Breast epithelium (tissue), 4 donors: ENCODE measurements at regions not wholly inside any gene's neighbourhood (a gene's known extent, or its start where the extent isn't known, plus 50 kb on each side); places are given as distances from the start of the nearest gene placed in this dataset.

Source experiments
- DNase-seq, 2 donors: peaks; one replicate each; pipeline ENCODE4 v3.0.0-alpha.2; 2019; ENCODE audit warnings: low spot score in 2 of 2
- H3K27ac ChIP-seq, 2 donors: fragments of 200-600 bp; sonication (generic) in 1 of 2; one replicate each; pipeline ENCODE4 v1.5.1; 2016 to 2019; ENCODE audit warnings: mild to moderate bottlenecking in 1 of 2
- H3K27me3 ChIP-seq, 2 donors: fragments of 200-600 bp; sonication (generic) in 1 of 2; one replicate each; pipeline versions ENCODE4 v1.5.1 to v1.6.0; 2017 to 2019; ENCODE audit warnings: control low read depth in 1 of 2, mild to moderate bottlenecking in 1 of 2
- H3K36me3 ChIP-seq: fragments of 200-600 bp; one replicate; pipeline ENCODE4 v1.5.1; 2019
- H3K4me1 ChIP-seq, 2 donors: fragments of 200-600 bp; sonication (generic); one replicate each; pipeline ENCODE4 v1.5.1; 2016 to 2019; ENCODE audit warnings: control low read depth in 1 of 2
- H3K4me3 ChIP-seq, 3 donors: fragments of 200-600 bp; sonication (generic); 1 replicate in 2 of 3; 2 replicates in 1 of 3; pipeline ENCODE4 v1.5.1; 2016 to 2019; ENCODE audit warnings: mild to moderate bottlenecking in 3 of 3, moderate library complexity in 2 of 3
- H3K9me3 ChIP-seq, 2 donors: fragments of 200-600 bp; sonication (generic) in 1 of 2; one replicate each; pipeline ENCODE4 v1.5.1; 2016 to 2019; ENCODE audit warnings: control low read depth in 1 of 2
- CTCF ChIP-seq, 3 donors: fragments of 450-650 bp; IDR thresholded peaks; one replicate each; pipeline ENCODE4 v1.5.1; 2016 to 2017; ENCODE audit warnings: antibody characterized with exemption in 3 of 3, mild to moderate bottlenecking in 3 of 3, moderate library complexity in 3 of 3
- POLR2A ChIP-seq: fragments of 450-650 bp; IDR thresholded peaks from one replicate; pipeline ENCODE4 v1.6.1; 2016; ENCODE audit warnings: antibody characterized with exemption, mild to moderate bottlenecking, moderate library complexity
- POLR2AphosphoS5 ChIP-seq, 3 donors: sonication (generic); formaldehyde crosslinking; IDR thresholded peaks; one replicate each; pipeline ENCODE4 v1.6.1; 2017; ENCODE audit warnings: antibody characterized with exemption in 3 of 3
- intact Hi-C: fragments of 100-400 bp; cut with DNase I; formaldehyde crosslinking; loops from one replicate; pipeline ENCODE4 v1.15.1; 2023; ENCODE audit warnings: low total_unique reads

GRCh38 chr11:39683951-39684554 is 1775.4 kb downstream of the LRRC4C start:
- no peak overlapping the region for H3K27ac ChIP-seq
- TF ChIP-seq POLR2A: no peak
- TF ChIP-seq POLR2AphosphoS5 (IDR thresholded peaks at IDR 0.05): no peak
- TF ChIP-seq CTCF (IDR thresholded peaks at IDR 0.05): no peak

GRCh38 chr11:39683288-39683950 is 1776.0 kb downstream of the LRRC4C start:
- TF ChIP-seq POLR2AphosphoS5 (IDR thresholded peaks at IDR 0.05) (no peak), POLR2A (no peak), CTCF (IDR thresholded peaks at IDR 0.05) (no peak)
- Histone ChIP-seq H3K36me3 (no peaks in the 10 kb centered on the region), H3K9me3 (peaks cover 6 to 15% of the 10 kb centered on the region in 2 donors), H3K4me1 (no peaks in the 10 kb centered on the region), H3K27ac (no peak overlapping the region), H3K4me3 (no peak overlapping the region), H3K27me3 (no peaks in the 10 kb centered on the region)
- intact Hi-C loops: loop anchor here (5.0 kb wide), 1 partner anchor 926 kb away; no protein-coding TSS in a partner anchor
- DNase-seq: no peak

More at GRCh38 chr11:39683951-39684554, 1775.4 kb downstream of the LRRC4C start:
- Histone ChIP-seq H3K4me3 (no peak overlapping the region), H3K9me3 (peaks cover 6 to 15% of the 10 kb centered on the region in 2 donors), H3K4me1 (no peaks in the 10 kb centered on the region), H3K36me3 (no peaks in the 10 kb centered on the region), H3K27me3 (no peaks in the 10 kb centered on the region)
- no peak for DNase-seq
- intact Hi-C loops: loop anchor here (5.0 kb wide), 1 partner anchor 927 kb away; no protein-coding TSS in a partner anchor

GRCh38 chr11:39681428-39681827 is 1778.0 kb downstream of the LRRC4C start:
- no peaks in the 10 kb centered on the region for H3K36me3 ChIP-seq
- intact Hi-C loops: loop anchor here (5.0 kb wide), 1 partner anchor 924 kb away; no protein-coding TSS in a partner anchor
- H3K9me3 ChIP-seq: peaks cover 6 to 15% of the 10 kb centered on the region in 2 donors
- no peak overlapping the region for H3K4me3 ChIP-seq
- TF ChIP-seq POLR2AphosphoS5 (IDR thresholded peaks at IDR 0.05) (no peak), CTCF (IDR thresholded peaks at IDR 0.05) (no peak), POLR2A (no peak)
- DNase-seq: no peak
- H3K27me3 ChIP-seq: no peaks in the 10 kb centered on the region
- H3K4me1 ChIP-seq: no peaks in the 10 kb centered on the region
- no peak overlapping the region for H3K27ac ChIP-seq

- H3K27ac ChIP-seq: no peak overlapping the region
- DNase-seq: no peak
- no peak for TF ChIP-seq POLR2A
- TF ChIP-seq CTCF (IDR thresholded peaks at IDR 0.05): no peak
- no peak for TF ChIP-seq POLR2AphosphoS5 (IDR thresholded peaks at IDR 0.05)
- intact Hi-C loops: no loop called here
- no peaks in the 10 kb centered on the region for H3K27me3 ChIP-seq
- no peaks in the 10 kb centered on the region for H3K4me1 ChIP-seq
- peaks cover 6 to 15% of the 10 kb centered on the region in 2 donors for H3K9me3 ChIP-seq
- no peaks in the 10 kb centered on the region for H3K36me3 ChIP-seq
- H3K4me3 ChIP-seq: no peak overlapping the region
These were observed 1780.5 kb downstream of the LRRC4C start for GRCh38 chr11:39678996-39679395.

GRCh38 chr11:39675171-39675570 is 1784.3 kb downstream of the LRRC4C start:
- H3K27me3 ChIP-seq: no peaks in the 10 kb centered on the region
- H3K4me1 ChIP-seq: no peaks in the 10 kb centered on the region
- H3K4me3 ChIP-seq: no peak overlapping the region
- no peak overlapping the region for H3K27ac ChIP-seq
- no peak for DNase-seq
- intact Hi-C loops: no loop called here
- TF ChIP-seq CTCF (IDR thresholded peaks at IDR 0.05): no peak
- no peak for TF ChIP-seq POLR2A
- no peak for TF ChIP-seq POLR2AphosphoS5 (IDR thresholded peaks at IDR 0.05)
- no peaks in the 10 kb centered on the region for H3K36me3 ChIP-seq
- H3K9me3 ChIP-seq: peaks cover 6 to 10% of the 10 kb centered on the region in 2 donors
